NCI-H524 (cell line): ENCODE measurements at regions not wholly inside any gene's neighbourhood (a gene's known extent, or its start where the extent isn't known, plus 50 kb on each side); places are given as distances from the start of the nearest gene placed in this dataset.
"Not testable (repeated sequence)": the region's sequence is repeated elsewhere in the genome, so short reads cannot be mapped to it uniquely, and the experiment has no call there.

Experiments used
- DNase-seq, 2 experiments: peaks; one replicate each; lab custom pipeline; 2025; lab: John Stamatoyannopoulos, UW

DNA sequence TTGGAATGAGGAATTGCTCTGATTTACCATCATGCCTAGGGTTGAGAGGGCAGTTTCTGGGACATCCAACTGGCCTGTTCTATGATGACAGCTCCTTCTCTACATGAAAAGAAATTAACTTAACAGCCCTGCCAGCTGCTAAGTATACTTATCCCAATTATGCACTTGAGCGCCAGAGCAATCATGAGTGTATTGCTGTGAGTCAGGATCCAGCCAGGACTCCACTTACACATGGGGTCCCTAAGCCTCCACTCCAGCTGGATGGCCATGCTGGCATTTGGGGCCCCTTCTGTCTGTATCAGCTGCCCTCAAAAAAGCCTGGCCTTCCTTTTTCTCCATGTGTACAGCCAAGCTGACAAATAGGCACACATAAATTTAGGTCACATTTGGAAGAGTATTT, 481.9 kb downstream of the TMX3 start:
- DNase-seq = peak; percentile 99 to 100

DNA sequence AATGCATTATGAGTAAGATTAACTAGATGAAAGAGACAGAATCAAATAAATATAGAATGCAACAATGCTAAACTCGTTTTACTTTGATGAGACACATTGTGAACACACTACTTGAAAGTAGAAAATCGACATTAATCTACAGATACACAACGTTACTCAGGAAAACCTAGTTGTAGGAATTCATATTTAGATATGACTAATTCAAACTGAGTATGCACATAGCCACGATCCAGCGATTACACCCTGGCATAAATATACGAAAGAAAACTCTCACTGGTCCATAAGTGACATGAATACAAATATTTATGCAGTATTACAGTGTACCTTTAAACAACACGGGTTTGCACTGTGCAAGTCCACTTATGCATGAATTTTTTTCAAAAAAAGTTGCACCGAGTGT, 485.6 kb downstream of the TMX3 start:
- DNase-seq = no peak

DNA sequence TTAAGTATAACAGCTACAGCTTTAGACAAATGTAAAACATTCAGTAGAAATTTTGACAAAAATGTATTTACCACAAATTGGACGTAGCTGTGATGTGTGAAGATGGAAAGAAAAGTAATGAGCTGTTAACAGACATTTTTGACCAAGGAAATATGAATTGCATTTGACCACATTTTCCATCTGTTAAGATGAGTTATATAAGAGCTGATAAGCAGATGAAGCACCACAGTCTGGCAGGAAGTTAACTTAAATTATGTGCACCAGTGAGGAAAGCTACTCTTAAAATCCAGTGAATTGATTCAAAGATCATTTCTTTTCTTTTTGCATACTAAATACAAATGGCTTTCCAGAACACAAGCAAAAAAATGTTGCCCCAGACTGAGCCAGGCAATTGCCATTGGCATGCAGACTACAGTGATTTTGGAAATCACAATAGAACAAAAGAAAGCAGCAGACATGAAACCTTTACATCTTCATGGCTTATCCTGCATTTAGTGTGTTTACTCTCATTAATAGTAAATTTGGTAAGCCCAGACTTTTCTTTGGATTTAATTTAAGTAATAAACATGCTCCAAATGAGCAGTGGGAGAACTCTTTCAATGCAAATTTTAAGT, 493.7 kb downstream of the TMX3 start:
- DNase-seq = no peak

DNA sequence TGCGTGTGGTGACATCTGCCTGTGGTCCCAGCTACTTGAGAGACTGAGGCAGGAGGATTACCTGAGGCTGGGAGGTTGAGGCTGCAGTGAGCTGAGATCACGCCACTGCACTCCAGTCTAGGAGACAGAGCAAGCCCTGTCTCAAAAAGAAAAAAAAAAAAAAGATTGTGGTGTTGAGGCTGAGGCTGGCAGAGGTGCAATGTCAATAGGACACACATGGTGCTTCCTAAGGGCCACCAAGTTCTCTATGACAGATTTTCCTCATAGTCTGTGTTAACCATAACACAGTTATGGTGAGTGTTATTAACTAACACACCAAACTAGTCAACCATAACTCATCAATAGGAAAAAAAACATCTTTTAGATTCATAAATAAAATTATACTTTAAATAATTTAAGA, 494.4 kb downstream of the TMX3 start:
- DNase-seq = no peak

DNA sequence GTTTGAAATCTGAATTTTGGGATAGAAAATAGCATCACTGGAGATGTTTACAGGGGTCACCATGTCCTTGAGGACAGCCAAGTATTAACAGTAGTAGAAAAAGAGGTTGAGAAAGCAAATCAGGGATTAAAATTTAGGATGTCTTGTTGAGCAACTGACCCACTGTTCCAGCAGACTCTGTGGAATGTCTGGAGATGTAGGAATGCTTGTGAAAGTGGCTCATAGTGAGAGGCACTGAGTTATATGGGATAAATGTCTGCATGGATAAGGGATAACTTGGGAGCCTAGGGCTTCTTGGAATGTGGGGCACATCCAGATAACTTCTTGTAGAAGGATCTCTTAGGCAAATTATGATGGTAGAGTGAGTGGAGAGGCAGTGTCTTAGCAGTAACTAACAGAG, 495.0 kb downstream of the TMX3 start:
- DNase-seq = no peak

DNA sequence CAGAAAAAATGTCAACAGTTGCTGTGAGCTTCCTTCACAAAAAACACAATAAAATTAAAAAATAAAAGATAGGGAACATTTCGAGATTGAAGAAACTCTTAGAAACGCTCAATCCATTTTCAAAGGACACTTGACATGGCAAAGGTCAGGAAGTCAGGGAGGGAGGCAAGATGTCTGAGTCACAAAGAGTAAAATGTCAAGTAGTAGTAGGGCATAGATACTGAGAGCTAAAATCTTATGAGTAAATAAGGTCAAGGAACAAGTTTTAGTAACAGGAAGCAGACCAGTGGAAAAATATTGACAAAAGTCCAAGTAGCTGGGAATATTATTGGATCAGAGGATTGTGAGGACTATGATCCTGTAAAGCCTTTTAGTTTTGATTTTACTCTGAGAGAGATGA, 495.6 kb downstream of the TMX3 start:
- no peak for DNase-seq

DNA sequence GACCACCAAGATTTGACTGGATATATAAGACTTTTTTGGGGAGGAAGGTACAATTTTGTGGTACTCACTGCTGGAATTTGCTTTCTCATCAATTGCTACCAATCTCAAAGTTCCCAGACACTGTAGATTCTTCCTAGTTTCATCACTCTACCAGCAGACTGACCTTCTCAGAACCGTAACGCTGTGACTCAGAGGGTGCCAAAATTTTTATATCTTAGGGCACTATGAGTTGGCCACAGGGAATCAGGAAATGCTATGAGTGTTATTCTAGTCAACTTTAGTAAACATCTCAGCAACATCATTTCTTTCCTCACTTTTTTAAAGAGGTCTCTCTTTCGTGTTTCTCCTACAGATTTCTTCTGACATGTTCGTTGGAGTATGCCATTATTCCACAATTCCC, 499.0 kb downstream of the TMX3 start:
- DNase-seq = no peak

DNA sequence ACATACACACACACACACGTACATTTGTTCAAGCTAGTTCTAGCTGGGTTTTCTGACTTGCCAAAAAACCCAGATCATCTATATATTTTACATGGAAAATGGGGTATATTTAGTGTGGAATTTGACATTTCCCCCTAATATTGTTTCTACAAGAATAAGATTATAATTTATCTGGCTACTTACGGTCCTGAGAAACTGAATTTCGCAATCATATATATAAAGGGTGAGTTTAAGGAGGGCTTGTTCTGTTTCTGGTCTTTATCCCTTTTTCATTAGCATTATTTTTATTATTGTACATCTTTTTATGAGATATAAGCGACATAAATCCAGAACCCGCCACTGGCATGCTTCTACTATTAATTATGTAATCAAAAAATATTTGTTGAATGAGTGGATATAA, 528.9 kb downstream of the TMX3 start:
- no peak for DNase-seq

DNA sequence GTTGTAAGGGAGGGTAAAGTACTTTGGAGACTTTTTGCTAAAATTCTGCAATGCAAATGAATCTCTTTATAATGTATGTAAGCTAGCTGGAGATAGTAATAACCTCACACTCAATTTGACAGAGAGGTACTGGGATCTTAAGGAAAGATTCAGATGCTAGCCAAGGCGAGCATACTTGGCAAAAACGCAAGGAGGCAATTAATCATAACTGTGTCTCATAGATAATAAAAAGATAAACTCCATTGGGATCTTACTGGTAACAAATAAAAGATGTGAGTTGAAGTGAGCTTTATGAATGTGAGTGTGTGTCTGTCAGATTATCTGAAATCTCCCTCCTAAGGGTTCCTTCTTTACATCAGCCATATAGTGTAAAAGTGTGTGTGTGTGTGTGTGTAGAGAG, 533.0 kb downstream of the TMX3 start:
- DNase-seq = no peak

DNA sequence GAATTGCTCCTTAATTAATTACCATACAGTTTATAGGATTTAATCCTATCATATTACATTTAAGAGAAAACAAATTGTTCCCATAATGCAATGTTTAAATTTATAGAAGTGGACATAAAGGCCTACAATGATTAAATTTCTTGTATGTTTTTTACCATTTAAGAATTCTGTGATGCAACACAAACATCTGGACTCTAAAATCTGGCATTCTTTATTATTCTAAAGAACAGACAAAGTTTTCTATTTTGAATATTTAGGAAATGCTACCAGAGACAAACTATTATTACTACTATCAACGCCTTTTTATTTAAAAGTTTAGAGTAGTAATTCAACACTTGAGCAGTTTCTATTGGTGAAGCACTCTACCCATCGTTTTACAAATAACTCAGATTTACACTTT, 535.1 kb downstream of the TMX3 start:
- DNase-seq = no peak

DNA sequence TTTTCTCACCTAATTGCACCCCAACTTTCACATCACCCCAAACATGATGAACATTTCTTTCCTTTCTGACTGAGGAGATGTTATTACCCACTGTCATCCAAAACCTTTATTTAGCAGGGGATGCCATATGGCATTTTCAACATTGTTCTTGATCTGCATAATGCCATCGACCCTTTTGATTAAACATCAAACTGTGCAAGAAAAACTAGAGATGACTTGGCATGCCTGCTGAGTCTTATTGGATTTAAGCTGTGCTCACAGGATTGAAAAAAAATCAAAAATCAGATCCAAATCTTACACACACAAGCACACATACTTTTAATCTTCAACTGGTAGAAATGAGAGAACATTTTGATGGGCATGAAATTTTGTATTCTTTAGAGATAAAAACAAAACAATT, 536.0 kb downstream of the TMX3 start:
- DNase-seq = peak in 1 of 2 experiments; percentile 63

DNA sequence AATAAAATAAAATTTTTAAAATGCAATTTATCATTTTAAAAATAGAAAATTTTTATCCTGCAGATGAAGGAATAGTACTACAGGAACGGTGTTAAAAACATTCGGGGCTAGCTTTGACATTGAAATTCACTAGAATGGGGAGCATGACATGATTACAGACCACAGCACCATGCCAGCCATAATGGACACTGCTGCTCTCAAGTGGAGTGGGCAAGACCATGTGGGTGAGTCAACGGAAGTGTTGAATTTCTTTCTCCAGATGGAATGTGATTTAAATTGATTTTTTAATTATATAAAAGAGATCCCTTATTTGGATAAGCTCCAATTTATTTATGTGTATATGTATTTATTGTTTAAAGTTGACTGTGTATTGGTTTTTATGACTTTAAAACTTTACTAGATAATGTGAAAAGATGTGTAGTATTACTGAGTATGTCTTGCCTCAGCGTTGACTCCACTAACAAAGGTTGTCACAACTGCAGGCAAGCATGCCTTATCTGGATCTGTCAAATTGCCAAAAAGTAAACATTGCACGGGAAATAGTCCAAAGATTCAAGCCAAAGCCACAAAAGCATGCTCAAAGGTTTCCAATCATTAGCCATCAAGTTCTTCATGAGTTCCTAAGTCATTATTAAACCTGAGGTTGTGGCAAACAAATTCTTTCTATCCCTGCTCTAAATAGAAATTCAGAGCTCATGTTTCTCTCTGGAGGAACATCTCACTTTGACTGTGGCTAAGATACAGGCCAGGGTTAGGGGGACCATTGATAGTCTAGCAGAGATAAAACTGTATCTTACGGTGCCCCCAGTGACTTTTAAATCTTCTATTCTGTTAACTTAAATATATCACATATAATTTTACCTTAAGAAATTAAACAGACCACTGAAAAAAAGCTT, 536.9 kb downstream of the TMX3 start:
- no peak for DNase-seq

DNA sequence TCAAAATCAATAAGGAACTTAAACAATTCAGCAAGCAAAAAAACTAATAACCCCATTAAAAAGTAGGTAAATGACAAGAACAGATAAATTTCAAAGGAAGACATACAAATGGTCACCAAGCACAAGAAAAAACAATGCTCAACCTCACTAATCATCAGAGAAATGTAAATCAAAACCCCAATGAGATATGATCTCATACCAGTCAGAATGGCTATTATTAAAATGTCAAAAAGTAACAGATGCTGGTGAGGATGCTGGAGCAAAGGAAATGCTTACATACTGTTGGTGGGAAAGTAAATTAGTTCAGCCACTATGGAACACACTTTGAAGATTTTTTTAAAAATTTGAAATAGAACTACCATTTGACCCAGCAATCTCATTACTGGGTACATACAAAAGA, 538.0 kb downstream of the TMX3 start:
- no peak for DNase-seq

DNA sequence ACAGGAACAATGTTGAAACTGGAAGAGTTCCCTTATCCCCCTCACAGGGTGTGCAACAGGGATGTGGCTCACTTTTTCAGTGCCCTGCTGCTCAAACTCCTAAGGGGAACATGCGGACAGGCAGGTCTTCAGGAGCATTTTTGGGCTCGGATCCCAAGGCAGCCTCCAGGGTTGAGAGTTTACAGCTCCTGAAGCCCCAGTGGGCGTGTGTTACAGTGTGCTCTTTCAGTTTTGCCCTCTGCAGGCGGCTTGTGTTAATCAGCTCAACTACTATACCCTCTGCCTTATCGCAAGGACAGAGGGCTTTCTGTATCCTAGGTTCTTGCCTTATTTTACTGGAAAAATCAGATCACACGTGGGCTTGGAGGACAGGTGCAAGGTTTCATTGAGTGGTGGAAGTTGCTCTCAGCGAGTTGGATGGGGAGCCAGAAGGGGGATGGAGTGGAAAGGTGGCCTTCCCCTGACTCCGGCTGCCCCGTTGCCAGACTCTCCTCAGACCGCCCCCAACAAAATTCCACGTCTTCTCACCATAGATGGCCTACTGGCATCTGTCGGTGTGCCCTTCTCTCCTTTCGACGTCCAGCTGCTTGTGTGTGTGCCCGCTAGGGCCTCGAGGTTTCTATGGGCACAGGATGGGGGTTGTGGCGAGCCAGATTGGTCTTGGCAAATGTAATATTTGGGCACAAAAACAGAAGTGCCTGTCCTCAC, 541.9 kb downstream of the TMX3 start:
- DNase-seq = no peak

DNA sequence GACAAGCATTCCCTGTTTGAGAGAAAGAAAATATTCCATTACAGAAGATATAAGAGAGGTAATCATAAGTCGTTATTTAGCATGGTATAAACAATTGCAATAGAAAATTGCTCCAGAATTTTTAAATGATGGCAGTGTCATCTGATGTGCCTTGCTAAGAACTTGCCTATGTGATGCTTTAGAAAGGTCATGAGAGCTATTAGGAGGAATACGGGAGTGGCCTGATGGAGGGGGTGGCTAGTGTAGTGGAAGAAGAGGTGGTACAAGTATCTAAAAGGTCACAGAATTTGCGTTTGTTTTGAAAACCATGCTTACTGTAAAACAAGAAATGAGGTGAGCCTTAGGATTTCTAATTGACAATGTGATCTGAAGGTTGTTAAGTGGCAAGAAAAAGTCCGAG, 550.0 kb downstream of the TMX3 start:
- no peak for DNase-seq

DNA sequence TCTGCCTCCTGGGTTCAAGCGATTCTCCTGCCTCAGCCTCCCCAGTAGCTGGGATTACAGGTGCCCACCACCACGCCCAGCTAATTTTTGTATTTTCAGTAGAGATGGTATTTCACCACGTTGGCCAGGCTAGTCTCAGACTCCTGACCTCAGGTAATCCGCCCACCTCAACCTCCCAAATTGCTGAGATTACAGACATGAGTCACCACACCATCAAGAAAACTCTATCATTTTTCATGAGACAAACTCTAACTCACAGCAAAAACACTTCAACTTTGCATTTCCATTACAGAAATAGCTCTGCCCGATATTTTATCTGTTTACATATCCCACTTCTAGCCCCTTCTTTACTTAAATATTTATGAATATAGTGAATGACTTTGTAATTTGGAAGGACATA, 561.1 kb downstream of the TMX3 start:
- DNase-seq = not testable (repeated sequence)

DNA sequence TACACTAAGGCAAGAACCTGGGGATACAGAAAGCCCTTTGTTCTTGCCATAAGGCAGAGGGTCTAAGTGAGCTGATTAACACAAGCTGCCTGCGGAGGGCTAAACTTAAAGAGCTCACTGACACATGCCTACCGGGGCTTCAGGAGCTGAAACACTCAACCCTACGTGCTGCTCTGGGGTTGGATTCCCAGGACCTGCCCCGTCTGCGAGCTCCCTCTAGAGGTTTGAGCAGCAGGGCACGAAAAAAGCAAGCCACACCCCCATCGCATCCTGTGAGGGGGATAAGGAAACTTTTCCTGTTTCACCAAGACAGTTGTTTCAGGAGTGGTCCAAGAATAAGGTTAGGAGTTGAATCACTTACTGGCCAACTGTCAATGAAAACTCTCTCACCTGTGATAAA, 562.1 kb downstream of the TMX3 start:
- no peak for DNase-seq

DNA sequence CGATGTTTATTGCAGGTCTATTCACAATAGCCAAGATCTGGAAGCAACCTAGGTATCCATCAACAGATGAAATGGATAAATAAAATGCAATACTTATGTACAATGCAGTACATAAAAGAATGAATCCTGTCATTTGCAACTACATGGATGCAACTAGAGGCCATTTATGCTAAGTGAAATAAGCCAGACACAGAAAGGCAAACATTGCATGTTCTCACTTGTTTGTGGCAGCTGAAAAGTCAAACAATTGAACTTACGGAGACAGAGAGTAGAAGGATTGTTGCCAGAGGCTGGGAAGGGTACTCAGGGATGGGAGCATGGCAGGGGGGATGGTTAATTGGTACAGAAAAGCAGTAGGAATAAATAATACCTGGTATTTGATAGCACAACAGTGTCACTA, 563.9 kb downstream of the TMX3 start:
- no peak for DNase-seq

DNA sequence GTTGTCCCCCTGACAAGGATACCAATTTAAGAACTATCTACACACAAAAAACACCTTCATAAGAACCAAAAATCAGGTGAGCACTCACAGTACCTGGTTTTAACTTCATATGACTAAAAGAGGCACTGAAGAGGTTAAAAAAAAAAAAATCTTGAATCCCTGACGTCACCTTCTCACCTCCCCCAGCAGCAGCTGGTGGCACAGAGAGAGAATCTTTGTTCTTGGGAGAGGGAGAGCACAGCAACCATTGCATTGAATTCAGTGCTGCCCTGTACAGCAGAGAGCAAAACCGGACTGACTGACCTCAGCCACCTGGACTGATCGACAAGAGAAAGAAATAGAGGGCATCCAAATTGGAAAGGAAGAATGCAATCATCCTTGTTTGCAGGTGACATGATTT, 566.0 kb downstream of the TMX3 start:
- no peak for DNase-seq

DNA sequence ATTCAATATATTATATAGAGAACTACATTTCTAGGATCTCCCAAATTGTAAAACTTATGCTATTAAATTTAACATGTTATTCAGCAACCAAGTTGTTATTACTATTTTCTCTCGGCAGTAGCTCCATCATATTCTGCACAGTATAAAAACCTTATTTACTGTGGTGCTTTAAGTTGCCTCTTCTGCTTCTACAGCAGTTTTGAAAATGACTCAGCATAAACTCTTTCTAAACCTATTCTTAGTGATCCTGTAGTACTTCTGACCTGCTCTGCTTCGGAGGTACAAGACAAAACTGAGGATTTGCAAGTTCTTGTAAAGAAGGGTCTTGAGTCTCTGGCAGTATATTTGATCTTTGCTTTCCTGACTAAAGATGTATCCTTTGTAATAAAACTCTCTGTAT, 567.2 kb downstream of the TMX3 start:
- DNase-seq = no peak

DNA sequence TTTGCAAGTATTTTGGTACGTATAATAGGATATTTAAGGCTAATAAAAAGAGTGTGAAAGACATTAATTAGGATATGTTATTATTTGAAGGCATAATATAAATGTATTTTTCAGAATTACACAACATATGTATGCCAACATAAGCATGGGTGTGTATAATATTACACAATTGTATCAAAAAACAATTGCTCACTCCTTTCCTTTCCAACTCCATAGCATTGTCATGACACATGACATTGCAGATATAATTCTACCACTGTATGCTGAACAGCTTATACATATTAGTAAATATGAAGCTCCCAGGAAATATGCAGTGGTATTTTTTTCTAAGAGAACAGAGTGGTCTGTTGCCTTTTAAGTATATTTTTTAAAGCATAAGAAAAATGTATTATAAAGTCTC, 593.1 kb downstream of the TMX3 start:
- DNase-seq = no peak

DNA sequence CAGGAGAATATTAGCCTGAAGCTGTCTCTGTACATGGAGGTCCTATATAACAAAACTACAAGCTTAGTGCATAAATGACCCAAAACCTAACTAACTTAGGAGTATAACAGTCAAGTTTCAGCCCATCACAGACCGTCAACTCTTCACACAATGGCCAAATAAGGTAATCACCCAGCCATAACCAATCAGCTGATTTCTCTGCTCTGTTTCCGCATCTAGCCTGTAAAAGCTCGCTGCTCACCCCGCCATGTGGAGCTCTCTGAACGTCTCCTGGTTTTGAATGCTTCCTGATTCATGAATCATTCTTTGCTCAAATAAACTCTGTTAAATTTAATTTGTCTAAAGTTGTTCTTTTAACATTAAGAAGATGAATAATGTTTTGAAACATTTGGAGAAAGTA, 593.6 kb downstream of the TMX3 start:
- DNase-seq = no peak

DNA sequence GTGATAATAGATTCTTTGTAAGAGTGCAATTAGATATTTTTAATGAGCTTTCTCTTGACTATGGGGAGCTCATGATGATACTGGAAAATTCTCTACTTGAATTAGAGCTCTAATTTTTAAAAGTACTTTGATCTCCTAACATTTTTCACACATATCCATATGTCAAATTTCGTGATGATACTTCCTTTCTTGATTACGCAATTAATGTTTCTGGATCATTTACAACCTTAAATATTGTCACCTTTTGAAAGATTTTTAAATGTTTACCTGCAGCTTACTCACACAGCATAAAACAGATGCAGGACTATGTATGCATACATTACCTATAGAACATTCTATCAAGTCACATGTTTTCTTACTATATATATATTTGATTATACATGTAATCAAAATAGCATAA, 598.5 kb upstream of the DSEL start:
- DNase-seq = no peak
